ENCODE measurements at regions not wholly inside any gene's neighbourhood (a gene's known extent, or its start where the extent isn't known, plus 50 kb on each side); places are given as distances from the start of the nearest gene placed in this dataset.

- H3K27ac ChIP-seq = no peak overlapping the region
- no peak for DNase-seq
These were observed 98.6 kb downstream of the BCL2L11 start for GRCh38 chr2:111219285-111219684.

GRCh38 chr2:111219734-111220505, 99.2 kb downstream of the BCL2L11 start:
- H3K27me3 ChIP-seq = no peaks in the 10 kb centered on the region
- no peak overlapping the region for H3K4me3 ChIP-seq
- no peak for DNase-seq
- no peaks in the 10 kb centered on the region for H3K9me3 ChIP-seq
- no peaks in the 10 kb centered on the region for H3K4me1 ChIP-seq
- no peaks in the 10 kb centered on the region for H3K36me3 ChIP-seq
- no peak overlapping the region for H3K27ac ChIP-seq
- no peak for TF ChIP-seq CTCF (IDR thresholded peaks at IDR 0.05)
- TF ChIP-seq POLR2A (IDR thresholded peaks at IDR 0.05) = no peak

More at GRCh38 chr2:111219285-111219684, 98.6 kb downstream of the BCL2L11 start:
- no peaks in the 10 kb centered on the region for H3K27me3 ChIP-seq
- no peak overlapping the region for H3K4me3 ChIP-seq
- TF ChIP-seq POLR2A (IDR thresholded peaks at IDR 0.05) (no peak), CTCF (IDR thresholded peaks at IDR 0.05) (no peak)
- H3K36me3 ChIP-seq = no peaks in the 10 kb centered on the region
- no peaks in the 10 kb centered on the region for H3K4me1 ChIP-seq
- no peaks in the 10 kb centered on the region for H3K9me3 ChIP-seq

- H3K27me3 ChIP-seq = no peaks in the 10 kb centered on the region
- DNase-seq = no peak
- no peak overlapping the region for H3K27ac ChIP-seq
- no peaks in the 10 kb centered on the region for H3K4me1 ChIP-seq
- no peak overlapping the region for H3K4me3 ChIP-seq
- no peaks in the 10 kb centered on the region for H3K9me3 ChIP-seq
- H3K36me3 ChIP-seq = no peaks in the 10 kb centered on the region
- TF ChIP-seq CTCF (IDR thresholded peaks at IDR 0.05) (no peak), POLR2A (IDR thresholded peaks at IDR 0.05) (no peak)
These were observed 100.2 kb downstream of the BCL2L11 start for GRCh38 chr2:111220962-111221361.

GRCh38 chr2:111221701-111222100, 101.0 kb downstream of the BCL2L11 start:
- H3K36me3 ChIP-seq = no peaks in the 10 kb centered on the region
- H3K4me1 ChIP-seq = no peaks in the 10 kb centered on the region
- no peak for DNase-seq
- no peak overlapping the region for H3K4me3 ChIP-seq
- no peaks in the 10 kb centered on the region for H3K27me3 ChIP-seq
- H3K27ac ChIP-seq = no peak overlapping the region
- TF ChIP-seq CTCF (IDR thresholded peaks at IDR 0.05) (no peak), POLR2A (IDR thresholded peaks at IDR 0.05) (no peak)
- H3K9me3 ChIP-seq = no peaks in the 10 kb centered on the region

GRCh38 chr2:111222204-111222866, 101.6 kb downstream of the BCL2L11 start:
- Histone ChIP-seq H3K27ac (no peak overlapping the region), H3K4me1 (no peaks in the 10 kb centered on the region), H3K36me3 (no peaks in the 10 kb centered on the region), H3K9me3 (no peaks in the 10 kb centered on the region), H3K27me3 (no peaks in the 10 kb centered on the region), H3K4me3 (no peak overlapping the region)
- DNase-seq = no peak
- TF ChIP-seq CTCF (IDR thresholded peaks at IDR 0.05) (no peak), POLR2A (IDR thresholded peaks at IDR 0.05) (no peak)

Data from Peyer's patch (tissue), 4 donors.